ENCODE measurements at regions not wholly inside any gene's neighbourhood (a gene's known extent, or its start where the extent isn't known, plus 50 kb on each side); places are given as distances from the start of the nearest gene placed in this dataset.

DNA sequence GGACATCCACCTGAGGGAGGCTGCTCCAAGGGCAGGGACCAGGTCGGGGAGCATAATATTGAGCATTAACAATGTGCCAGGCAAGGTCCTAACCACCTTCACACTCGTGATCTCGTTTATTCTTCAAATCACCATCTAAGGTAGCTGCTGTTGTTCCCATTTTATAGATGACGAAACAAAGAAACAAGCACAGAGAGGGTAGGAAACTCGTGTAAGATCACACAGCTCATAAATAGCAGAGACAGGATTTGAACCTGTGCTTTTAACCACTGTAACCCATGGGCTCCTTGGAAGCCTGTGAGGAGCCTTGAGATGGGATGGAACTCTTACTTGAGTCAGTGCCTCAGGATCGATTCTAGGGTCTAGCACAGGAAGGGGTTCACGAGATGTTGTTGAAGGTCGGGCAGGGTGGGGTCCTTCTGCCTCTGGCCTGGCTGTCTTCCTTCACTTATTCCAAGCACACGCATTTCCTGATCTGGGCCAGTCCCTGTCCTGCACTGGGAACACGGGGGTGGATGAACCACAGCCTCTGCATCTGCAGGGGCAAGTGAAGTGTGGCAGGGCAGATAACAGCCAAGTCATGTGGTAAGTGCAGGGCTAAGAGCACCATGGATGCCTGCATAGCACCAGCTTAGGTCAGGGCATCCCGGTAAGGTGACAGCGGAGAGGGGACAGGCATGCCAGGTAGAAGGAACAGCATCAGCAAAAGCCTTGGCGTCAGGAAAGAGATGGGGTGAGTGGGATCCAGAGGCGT is 188.1 kb downstream of the MELK start:
- DNase-seq, result no peak
- no peak overlapping the region for H3K4me3 ChIP-seq
- no peak overlapping the region for H3K27ac ChIP-seq
- no peak for ATAC-seq
- H3K36me3 ChIP-seq (replicated peaks in 1 of 2; ENCODE audit: insufficient read depth in 1 of 2, low read depth in 2 of 2), result no peaks in the 10 kb centered on the region
- WGBS, 2 donors, result 52 to 63% methylated on average over 14 of the region's 14 CpGs
- no peaks in the 10 kb centered on the region for H3K9me3 ChIP-seq
- intact Hi-C loops (cut with DNase I), result no loop called here
- H3K4me1 ChIP-seq, result peaks cover 8% of the 10 kb centered on the region
- no peaks in the 10 kb centered on the region for H3K27me3 ChIP-seq
- TF ChIP-seq, protein P1, sequence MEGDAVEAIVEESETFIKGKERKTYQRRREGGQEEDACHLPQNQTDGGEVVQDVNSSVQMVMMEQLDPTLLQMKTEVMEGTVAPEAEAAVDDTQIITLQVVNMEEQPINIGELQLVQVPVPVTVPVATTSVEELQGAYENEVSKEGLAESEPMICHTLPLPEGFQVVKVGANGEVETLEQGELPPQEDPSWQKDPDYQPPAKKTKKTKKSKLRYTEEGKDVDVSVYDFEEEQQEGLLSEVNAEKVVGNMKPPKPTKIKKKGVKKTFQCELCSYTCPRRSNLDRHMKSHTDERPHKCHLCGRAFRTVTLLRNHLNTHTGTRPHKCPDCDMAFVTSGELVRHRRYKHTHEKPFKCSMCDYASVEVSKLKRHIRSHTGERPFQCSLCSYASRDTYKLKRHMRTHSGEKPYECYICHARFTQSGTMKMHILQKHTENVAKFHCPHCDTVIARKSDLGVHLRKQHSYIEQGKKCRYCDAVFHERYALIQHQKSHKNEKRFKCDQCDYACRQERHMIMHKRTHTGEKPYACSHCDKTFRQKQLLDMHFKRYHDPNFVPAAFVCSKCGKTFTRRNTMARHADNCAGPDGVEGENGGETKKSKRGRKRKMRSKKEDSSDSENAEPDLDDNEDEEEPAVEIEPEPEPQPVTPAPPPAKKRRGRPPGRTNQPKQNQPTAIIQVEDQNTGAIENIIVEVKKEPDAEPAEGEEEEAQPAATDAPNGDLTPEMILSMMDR (IDR thresholded peaks at IDR 0.05), result no peak
- TF ChIP-seq POLR2A (IDR thresholded peaks at IDR 0.05), result no peak

GRCh38 chr9:36762958-36763357 is 190.3 kb downstream of the MELK start:
- WGBS, 2 donors, result 27 to 41% methylated on average over 5 to 10 of the region's 10 CpGs

DNA sequence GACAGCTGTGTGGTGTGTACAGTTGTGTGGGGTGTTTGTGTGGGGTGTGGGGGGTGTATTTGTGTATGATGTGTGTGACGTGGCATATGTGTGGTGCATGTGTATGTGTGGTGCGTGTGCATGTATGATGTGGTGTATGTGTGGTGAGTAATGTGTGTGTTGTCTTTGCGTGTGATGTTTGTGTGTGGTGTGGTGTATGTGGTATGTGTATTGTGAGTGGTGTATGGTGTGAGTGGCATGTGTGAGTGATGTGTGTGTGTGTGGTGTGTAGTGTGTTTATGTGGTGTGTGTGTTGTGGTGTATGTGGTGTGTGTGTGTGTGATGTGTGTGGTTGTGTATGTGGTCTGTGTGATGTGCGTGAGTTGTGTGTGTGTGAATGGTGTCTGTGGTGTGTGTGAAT is 191.1 kb downstream of the MELK start:
- no peaks in the 10 kb centered on the region for H3K36me3 ChIP-seq (replicated peaks in 1 of 2; ENCODE audit: insufficient read depth in 1 of 2, low read depth in 2 of 2)
- intact Hi-C loops (cut with DNase I), result no loop called here
- ATAC-seq (no peak), DNase-seq (no peak)
- H3K9me3 ChIP-seq, result no peaks in the 10 kb centered on the region
- 68 to 83% methylated on average over 4 of the region's 4 CpGs for WGBS, 2 donors
- H3K4me3 ChIP-seq, result no peak overlapping the region
- H3K27ac ChIP-seq, result no peak overlapping the region
- H3K27me3 ChIP-seq, result no peaks in the 10 kb centered on the region
- H3K4me1 ChIP-seq, result peaks cover 11% of the 10 kb centered on the region
- TF ChIP-seq, protein P1 (IDR thresholded peaks at IDR 0.05), result no peak
- no peak for TF ChIP-seq POLR2A (IDR thresholded peaks at IDR 0.05)

More at GRCh38 chr9:36762958-36763357, 190.3 kb downstream of the MELK start:
- Histone ChIP-seq H3K27ac (no peak overlapping the region), H3K4me1 (peaks cover 11% of the 10 kb centered on the region), H3K36me3 (replicated peaks in 1 of 2; ENCODE audit: insufficient read depth in 1 of 2, low read depth in 2 of 2) (no peaks in the 10 kb centered on the region), H3K4me3 (no peak overlapping the region), H3K27me3 (no peaks in the 10 kb centered on the region), H3K9me3 (no peaks in the 10 kb centered on the region)
- no peak for DNase-seq
- intact Hi-C loops (cut with DNase I), result no loop called here
- TF ChIP-seq POLR2A (IDR thresholded peaks at IDR 0.05), result no peak
- TF ChIP-seq, protein P1 (IDR thresholded peaks at IDR 0.05), result no peak
- no peak for ATAC-seq

- TF ChIP-seq, protein P1 (IDR thresholded peaks at IDR 0.05), result no peak
- TF ChIP-seq POLR2A (IDR thresholded peaks at IDR 0.05), result no peak
- H3K36me3 ChIP-seq (replicated peaks in 1 of 2; ENCODE audit: insufficient read depth in 1 of 2, low read depth in 2 of 2), result no peaks in the 10 kb centered on the region
- WGBS, 2 donors, result 54 to 80% methylated on average over 14 of the region's 14 CpGs
- H3K9me3 ChIP-seq, result no peaks in the 10 kb centered on the region
- intact Hi-C loops (cut with DNase I), result no loop called here
- no peak overlapping the region for H3K27ac ChIP-seq
- no peaks in the 10 kb centered on the region for H3K27me3 ChIP-seq
- DNase-seq (no peak), ATAC-seq (no peak)
- H3K4me3 ChIP-seq, result no peak overlapping the region
- H3K4me1 ChIP-seq, result peaks cover 11% of the 10 kb centered on the region
Observed at GRCh38 chr9:36764364-36765076, 191.8 kb downstream of the MELK start.
